Hindlimb muscle (tissue), 1 donor: ENCODE measurements at regions not wholly inside any gene's neighbourhood (a gene's known extent, or its start where the extent isn't known, plus 50 kb on each side); places are given as distances from the start of the nearest gene placed in this dataset.
"Not testable (repeated sequence)": the region's sequence is repeated elsewhere in the genome, so short reads cannot be mapped to it uniquely, and the experiment has no call there.

Experiments used
- DNase-seq: peaks from one replicate; pipeline ENCODE4 v3.0.0-alpha.2; 2013

GRCh38 chr4:123501733-123502132 lies 105.1 kb downstream of the SPRY1 start:
- DNase-seq = no peak

DNA sequence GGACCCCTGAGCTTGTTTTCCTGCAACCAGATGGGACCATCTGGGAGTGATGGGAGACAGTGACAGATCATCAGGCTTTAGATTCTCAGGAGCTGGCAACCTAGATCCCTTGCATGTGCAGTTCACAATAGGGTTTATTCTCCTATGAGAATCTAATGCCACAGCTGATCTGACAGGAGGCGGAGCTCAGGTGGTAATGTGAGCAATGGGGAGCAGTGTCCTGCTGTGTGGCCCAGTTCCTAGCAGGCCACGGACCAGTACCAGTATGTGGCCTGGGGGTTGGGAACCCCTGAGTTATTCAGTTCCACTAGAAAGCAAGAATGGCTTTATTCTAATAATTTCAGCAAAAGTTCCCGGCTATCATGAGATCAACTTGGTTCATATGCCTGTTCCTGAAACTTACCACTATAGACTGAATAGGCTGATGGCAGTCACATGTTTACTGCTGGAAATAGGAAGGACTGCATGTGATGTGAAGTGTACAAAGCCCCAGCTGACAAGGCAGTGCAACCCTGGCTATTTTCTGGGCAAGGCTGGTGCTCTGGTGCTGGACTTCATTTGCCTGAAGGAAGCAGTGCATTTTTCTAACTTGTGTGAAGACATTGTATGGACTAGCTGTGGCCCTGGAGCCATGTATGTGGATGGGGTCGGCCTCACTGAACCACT lies 107.2 kb downstream of the SPRY1 start:
- no peak for DNase-seq

- DNase-seq = peak; percentile 83
These were observed 108.8 kb downstream of the SPRY1 start for GRCh38 chr4:123505095-123506010.

DNA sequence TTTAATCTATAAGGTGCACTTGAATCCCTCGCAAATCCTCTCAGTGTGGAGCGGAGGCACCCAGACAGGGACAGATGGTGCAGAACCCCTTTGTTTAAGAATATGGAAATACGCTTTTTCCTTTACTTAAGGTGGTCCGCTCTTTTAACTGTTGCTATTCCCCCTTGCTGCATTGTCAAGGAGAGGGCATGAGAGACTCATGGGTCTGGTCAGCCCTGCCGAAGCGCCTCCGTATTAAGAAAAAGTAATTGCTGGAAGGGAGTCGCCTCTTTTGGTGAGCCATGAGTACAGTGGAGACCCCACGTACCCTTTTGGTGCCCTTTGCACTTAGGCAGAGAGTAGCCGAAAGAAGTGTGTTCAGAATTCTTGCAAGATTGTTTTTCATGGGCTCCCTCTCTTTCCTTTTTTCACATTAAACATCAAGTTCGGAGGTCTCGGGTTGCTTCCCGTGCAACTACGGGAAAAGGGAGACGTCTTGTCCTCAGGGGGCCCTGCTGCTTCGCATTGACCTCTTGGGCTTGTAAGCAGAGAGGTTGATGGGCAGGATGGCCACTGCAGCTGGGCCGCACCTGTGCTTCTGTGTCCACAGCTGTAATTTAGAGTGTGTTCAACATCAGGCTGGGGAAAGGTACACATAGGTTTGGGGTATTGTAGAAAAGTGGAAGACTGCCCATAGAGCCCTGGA lies 109.6 kb downstream of the SPRY1 start:
- peak; percentile 35 for DNase-seq

DNA sequence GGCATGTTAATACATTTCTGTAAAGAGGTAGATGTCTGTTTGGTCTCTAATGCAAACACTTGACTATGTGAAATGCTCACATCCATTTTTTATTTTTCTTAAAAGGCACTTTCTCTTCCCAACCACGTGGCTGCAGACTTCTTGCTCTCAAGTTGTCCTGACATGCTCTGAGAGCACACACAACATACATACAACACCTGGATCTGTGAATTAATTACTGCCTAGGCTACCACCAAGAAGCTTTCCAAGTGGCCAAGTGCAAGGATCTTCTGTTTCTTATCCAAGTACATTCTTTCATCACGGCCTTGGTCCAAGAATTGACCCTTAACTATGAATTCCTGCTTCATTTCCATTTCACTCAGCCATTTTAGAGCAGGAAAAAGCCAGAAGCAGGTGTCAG lies 110.8 kb downstream of the SPRY1 start:
- DNase-seq = no peak

DNA sequence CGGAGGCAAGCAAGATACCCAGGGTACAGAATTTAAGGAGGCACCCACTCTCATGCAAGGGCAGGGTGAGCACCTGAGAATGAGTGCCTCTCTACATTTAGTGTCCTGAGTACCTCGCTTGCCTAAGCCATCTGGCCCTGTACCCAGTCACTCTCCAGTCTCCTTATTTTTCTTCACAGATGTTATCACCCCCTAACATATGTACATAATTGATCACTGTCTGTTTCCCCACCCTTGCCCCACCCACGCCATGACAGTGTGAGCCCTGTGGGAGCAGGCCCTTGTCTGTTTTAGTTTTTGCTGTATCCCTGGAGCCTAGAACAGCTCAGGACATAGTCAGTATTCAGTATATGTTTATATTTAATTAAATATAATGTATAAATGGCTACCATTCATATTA lies 113.6 kb downstream of the SPRY1 start:
- DNase-seq = no peak

DNA sequence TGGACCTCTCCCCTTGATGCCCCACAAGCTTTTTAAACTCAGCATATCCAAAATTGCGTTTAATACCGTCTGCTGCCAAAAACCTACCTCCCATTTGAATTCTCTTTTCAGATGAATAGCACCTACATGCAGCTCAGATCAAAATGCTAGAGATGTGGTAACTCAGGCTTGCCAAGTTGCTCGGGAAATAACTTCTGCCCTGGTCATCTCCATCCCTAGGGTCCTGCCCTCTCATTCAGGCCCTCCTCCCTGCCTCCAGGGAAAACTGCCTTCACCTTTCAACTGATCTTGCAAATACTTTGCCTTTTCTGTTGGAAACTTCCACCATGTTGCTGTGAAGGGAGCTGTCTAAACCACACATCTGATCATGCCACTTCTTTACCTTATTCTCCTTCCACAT lies 114.1 kb downstream of the SPRY1 start:
- DNase-seq = no peak

- no peak for DNase-seq
These were observed 120.0 kb downstream of the SPRY1 start for GRCh38 chr4:123516576-123516975.

DNA sequence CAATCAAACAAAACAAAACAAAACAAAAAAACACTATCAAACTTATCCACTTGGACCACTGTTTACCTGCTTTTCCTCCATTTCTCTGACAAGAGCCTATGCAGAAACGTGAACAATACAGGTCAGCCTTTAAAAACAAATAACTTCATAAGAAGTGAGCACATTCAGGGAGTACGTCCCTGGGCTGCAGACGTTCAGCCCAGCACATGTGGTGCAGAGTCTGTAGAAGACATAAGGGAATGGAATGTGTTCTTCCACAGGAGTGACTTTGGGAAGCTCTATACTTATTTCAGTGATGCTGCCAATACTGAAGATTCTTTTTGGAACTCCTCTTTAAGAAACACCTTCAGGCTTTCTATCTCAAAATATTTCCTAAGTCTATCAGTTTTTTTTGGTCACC lies 120.6 kb downstream of the SPRY1 start:
- DNase-seq = no peak

GRCh38 chr4:123517971-123518370 lies 121.4 kb downstream of the SPRY1 start:
- no peak for DNase-seq

DNA sequence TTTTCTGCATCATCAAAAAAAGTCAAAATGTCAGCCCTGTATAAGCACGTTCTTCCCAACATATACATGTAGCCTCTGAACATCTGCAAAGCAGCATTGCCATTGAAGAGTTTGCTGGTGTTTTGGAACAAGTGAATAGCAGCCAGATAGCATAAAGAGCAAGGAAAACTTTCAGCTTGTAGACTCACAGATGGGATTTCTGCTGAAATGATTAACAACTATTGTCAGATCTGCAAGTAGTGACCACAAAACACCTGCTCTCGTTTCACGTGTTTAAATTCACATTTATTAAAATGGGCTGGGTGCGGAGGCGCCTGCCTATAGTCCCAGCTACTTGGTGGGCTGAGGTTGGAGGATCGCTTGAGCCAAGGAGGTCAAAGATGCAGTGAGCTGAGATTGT lies 123.7 kb downstream of the SPRY1 start:
- DNase-seq = peak; percentile 80

DNA sequence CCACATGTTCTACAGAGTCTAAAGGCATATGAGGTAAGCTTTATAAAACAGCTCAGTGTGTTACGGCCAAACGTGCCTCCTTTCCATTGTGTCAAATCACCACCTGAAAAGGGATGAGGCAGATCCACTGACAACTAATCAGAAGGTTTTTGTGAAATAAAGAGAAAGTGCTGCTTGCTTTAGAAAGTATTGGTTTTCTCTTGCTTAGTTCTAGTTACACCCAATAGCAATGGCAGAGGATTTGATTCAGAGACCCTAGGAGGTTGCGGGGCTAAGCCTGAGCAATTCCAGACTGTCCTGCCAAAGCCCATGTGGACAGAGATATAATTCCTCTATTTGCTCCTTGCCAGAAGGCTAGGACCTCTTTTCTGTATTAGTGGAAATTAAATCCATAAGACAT lies 125.5 kb downstream of the SPRY1 start:
- DNase-seq = peak; percentile 34

DNA sequence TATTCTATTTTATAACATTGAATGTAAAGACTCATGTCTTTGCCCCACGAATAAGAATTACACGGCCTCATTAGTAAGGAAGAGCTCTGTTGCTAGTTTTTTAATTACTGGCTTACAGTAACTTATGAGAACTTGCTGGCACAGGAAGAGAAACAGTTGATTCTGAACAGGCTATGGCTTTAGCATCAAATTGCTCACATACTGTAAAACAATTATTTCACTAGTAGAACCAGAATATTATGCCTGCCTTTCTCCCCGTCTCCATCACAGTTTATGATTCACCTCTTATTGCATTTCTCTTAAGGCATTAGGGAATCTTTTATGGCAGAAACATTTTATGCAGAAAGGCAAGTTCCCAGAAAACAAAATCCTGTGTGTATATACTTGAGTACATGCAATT lies 126.1 kb downstream of the SPRY1 start:
- peak; percentile 46 for DNase-seq

DNA sequence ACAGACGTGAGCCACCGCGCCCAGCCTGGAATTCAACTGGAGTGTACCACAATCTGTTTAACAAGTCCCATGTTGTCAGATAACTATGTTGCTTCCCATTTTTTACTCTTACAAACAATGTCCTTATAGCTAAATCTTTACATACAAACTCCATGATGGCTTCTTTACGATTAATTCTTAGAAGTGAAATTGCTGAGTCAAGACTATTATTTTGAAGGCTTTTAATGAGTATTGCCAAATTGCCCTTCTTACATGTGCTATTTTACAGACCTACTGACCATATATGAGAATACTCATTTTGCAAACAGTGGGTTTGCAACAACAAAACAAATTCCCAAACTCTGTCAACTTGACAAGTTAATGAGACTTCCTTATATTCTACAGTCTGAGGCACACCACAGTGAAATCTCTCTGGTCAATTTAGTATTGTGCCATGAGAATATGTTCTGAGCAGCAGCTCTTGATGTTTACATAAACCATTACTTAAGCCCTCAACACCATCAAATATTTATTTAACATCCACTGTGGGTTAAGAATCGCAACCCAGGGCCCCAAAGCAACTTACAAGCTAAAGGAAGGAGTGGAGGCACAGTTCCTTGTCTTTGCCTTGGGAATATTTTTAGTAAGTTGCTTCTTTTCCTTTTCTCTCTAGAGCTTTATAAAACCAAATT lies 128.5 kb downstream of the SPRY1 start:
- DNase-seq = no peak

DNA sequence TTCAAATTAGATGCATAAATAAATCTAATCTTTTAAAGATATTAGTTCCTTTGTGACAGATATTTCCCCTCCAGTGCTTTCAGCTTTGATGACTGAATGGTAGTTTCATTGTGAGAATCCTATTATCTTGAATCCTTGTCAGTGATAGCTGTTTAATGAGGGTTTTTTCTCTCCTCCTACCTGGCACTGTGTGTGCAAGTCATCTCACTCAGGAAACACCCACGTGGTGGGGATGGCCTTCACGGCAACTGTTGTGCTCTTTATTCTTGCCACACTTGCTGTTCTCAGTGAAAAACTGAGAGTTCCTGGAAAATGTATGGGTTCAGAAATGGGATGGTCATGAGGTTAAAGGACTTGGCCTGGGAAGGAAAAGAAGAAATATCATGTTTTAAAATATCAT lies 129.9 kb downstream of the SPRY1 start:
- no peak for DNase-seq

DNA sequence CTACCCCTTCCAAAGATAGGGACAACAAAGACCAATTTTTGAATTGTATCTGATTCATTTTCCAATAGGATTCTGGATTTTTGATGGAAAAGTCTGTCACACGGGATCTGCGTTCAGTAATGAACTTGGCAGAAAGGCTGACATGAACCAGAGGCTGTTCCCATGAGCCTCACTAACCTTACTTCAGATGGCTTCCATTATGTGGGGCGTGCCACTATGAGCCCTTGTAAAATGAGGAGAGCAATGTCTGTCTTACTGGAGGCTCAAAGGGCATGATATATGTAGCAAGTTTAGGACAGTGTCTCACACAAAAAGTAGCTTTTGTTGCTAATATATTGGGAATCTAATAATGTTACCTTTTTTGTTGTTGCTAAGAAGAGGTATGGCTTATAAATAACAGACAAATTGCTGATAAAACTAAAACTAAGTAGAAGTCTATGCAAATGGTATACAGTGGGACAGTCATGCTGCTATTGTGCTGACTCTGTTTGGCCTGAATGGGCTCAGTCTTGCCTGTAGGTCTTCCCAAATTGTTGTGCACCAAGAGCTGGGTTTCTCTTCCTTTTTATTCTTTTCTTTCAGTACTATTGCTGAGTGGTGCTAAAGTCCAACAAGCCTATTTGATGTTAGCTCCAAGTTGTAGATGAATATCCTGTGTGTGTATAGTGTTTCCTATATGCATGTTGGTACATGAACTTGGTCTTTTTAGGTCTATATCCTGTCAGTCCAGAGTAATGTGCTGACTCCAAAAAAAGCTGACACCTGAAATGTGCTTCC lies 132.1 kb downstream of the SPRY1 start:
- DNase-seq = no peak

- no peak for DNase-seq
These were observed 132.6 kb downstream of the SPRY1 start for GRCh38 chr4:123529278-123529568.

- no peak for DNase-seq
These were observed 133.8 kb downstream of the SPRY1 start for GRCh38 chr4:123530357-123530756.

GRCh38 chr4:123535037-123535748 lies 138.6 kb downstream of the SPRY1 start:
- DNase-seq = no peak

GRCh38 chr4:123536225-123536624 lies 139.6 kb downstream of the SPRY1 start:
- DNase-seq = no peak

DNA sequence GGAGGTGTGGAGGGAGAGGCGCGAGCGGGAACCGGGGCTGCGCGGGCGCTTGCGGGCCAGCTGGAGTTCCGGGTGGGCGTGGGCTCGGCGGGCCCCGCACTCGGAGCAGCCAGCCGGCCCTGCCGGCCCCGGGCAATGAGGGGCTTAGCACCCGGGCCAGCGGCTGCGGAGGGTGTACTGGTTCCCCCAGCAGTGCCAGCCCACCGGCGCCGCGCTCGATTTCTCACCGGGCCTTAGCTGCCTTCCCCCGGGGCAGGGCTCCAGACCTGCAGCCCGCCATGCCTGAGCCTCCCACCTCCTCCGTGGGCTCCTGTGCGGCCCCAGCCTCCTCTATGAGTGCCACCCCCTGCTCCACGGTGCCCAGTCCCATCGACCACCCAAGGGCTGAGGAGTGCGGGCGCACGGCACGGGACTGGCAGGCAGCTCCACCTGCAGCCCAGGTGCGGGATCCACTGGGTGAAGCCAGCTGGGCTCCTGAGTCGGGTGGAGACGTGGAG lies 141.4 kb downstream of the SPRY1 start:
- DNase-seq = not testable (repeated sequence)
